RWPE2 (cell line): ENCODE measurements at regions not wholly inside any gene's neighbourhood (a gene's known extent, or its start where the extent isn't known, plus 50 kb on each side); places are given as distances from the start of the nearest gene placed in this dataset.

ENCODE experiments used
- ATAC-seq: fragments of 200-7000 bp; cut with Tn5 transposase; 3 replicates; pipeline ENCODE4 v1.9.1; 2021; ENCODE audit warnings: low read depth
- DNase-seq: peaks from one replicate; pipeline ENCODE4 v3.0.0-alpha.2; 2020; ENCODE audit warnings: low spot score
- H3K27ac ChIP-seq: fragments of 450-650 bp; 2 replicates; pipeline ENCODE4 v1.5.1; 2017; ENCODE audit warnings: mild to moderate bottlenecking; ENCODE audit not compliant: poor library complexity, severe bottlenecking
- H3K27me3 ChIP-seq: fragments of 250-450 bp; sonication (Bioruptor Pico); 2 replicates; pipeline ENCODE4 v1.5.1; 2021; ENCODE audit warnings: mild to moderate bottlenecking, moderate library complexity; ENCODE audit not compliant: insufficient read depth, poor library complexity, severe bottlenecking
- H3K36me3 ChIP-seq: fragments of 250-450 bp; sonication (Bioruptor Pico); 2 replicates; pipeline ENCODE4 v1.5.1; 2020; ENCODE audit warnings: low read depth, mild to moderate bottlenecking, moderate library complexity
- H3K4me1 ChIP-seq: fragments of 250-450 bp; sonication (Bioruptor Pico); 2 replicates; pipeline ENCODE4 v1.5.1; 2021; ENCODE audit warnings: mild to moderate bottlenecking, moderate library complexity; ENCODE audit not compliant: insufficient read depth, poor library complexity, severe bottlenecking
- H3K4me3 ChIP-seq: fragments of 250-450 bp; sonication (Bioruptor Pico); 2 replicates; pipeline ENCODE4 v1.5.1; 2021; ENCODE audit warnings: mild to moderate bottlenecking, moderate library complexity; ENCODE audit not compliant: severe bottlenecking
- H3K9me3 ChIP-seq: fragments of 250-450 bp; sonication (Bioruptor Pico); 2 replicates; pipeline ENCODE4 v1.5.1; 2021; ENCODE audit warnings: mild to moderate bottlenecking, moderate library complexity; ENCODE audit not compliant: severe bottlenecking
- CTCF ChIP-seq: fragments of 450-650 bp; IDR thresholded peaks from one replicate; pipeline ENCODE4 v1.5.1; 2017; ENCODE audit warnings: mild to moderate bottlenecking, moderate library complexity; ENCODE audit not compliant: poor library complexity, severe bottlenecking

GRCh38 chr2:611519-611918 lies 65.7 kb downstream of the TMEM18 start:
- ATAC-seq (no peak), DNase-seq (no peak)
- H3K27me3 ChIP-seq: no peaks in the 10 kb centered on the region
- no peak overlapping the region for H3K4me3 ChIP-seq
- no peaks in the 10 kb centered on the region for H3K9me3 ChIP-seq
- no peak for TF ChIP-seq CTCF
- no peaks in the 10 kb centered on the region for H3K4me1 ChIP-seq
- no peaks in the 10 kb centered on the region for H3K36me3 ChIP-seq
- H3K27ac ChIP-seq: no peak overlapping the region

DNA sequence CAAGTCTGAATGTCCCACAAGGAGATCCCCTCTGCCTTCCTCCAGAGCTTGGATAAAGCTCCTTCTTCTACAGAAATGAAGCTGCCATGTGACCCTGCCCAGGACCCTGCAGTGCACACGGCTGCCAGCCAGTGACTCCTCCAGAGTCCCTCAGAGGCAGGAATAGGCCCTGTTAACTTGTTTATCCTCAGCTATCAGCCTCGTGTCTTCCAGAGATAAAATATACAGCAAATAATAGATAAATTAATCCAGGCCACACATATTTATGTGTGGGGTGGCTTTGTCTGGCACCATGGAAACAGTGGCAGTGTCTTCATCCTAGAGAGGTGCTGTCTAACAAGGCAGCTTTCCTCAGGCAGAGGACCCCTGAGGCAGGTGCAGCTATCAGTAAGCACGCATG lies 66.7 kb downstream of the TMEM18 start:
- Histone ChIP-seq H3K4me1 (no peaks in the 10 kb centered on the region), H3K9me3 (no peaks in the 10 kb centered on the region), H3K4me3 (no peak overlapping the region), H3K36me3 (no peaks in the 10 kb centered on the region), H3K27me3 (no peaks in the 10 kb centered on the region), H3K27ac (no peak overlapping the region)
- ATAC-seq (no peak), DNase-seq (no peak)
- no peak for TF ChIP-seq CTCF

- H3K4me1 ChIP-seq: no peaks in the 10 kb centered on the region
- H3K4me3 ChIP-seq: no peak overlapping the region
- no peak for TF ChIP-seq CTCF
- H3K27me3 ChIP-seq: no peaks in the 10 kb centered on the region
- no peak for ATAC-seq
- H3K9me3 ChIP-seq: no peaks in the 10 kb centered on the region
- DNase-seq: no peak
- no peak overlapping the region for H3K27ac ChIP-seq
- no peaks in the 10 kb centered on the region for H3K36me3 ChIP-seq
Observed at GRCh38 chr2:609881-610280, 67.3 kb downstream of the TMEM18 start.

DNA sequence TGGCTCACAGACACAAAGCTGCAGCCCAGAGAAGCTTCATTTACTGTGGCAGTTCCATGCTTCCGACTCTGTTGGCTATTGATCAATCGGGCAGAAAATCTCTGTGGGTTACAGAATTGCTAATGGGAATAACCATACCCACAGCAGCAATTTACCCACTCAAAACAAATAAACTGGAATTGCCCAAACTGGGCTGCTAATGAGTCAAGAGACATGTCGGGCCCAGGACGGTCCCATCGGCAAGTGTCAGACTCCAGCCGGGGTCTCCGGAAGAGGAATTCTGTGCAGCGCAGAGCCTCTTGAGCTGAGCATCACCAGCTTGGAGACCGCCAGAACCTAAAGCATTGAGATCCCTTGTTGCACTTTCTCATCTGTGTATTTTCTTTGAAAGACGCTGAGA lies 67.8 kb downstream of the TMEM18 start:
- Histone ChIP-seq H3K27me3 (no peaks in the 10 kb centered on the region), H3K4me1 (no peaks in the 10 kb centered on the region), H3K9me3 (peaks cover under 1% of the 10 kb centered on the region), H3K27ac (no peak overlapping the region), H3K36me3 (no peaks in the 10 kb centered on the region), H3K4me3 (no peak overlapping the region)
- no peak for TF ChIP-seq CTCF
- ATAC-seq (no peak), DNase-seq (no peak)

- DNase-seq: no peak
- no peak for ATAC-seq
- H3K27ac ChIP-seq: no peak overlapping the region
- no peaks in the 10 kb centered on the region for H3K36me3 ChIP-seq
- no peaks in the 10 kb centered on the region for H3K4me1 ChIP-seq
- peaks cover 2% of the 10 kb centered on the region for H3K9me3 ChIP-seq
- TF ChIP-seq CTCF: no peak
- no peaks in the 10 kb centered on the region for H3K27me3 ChIP-seq
- H3K4me3 ChIP-seq: no peak overlapping the region
Observed at GRCh38 chr2:608711-609110, 68.5 kb downstream of the TMEM18 start.
